NOMO-1 treated with DMSO at 0.1 percent for 48 hours (cell line): ENCODE measurements at regions not wholly inside any gene's neighbourhood (a gene's known extent, or its start where the extent isn't known, plus 50 kb on each side); places are given as distances from the start of the nearest gene placed in this dataset.
"Not testable (repeated sequence)": the region's sequence is repeated elsewhere in the genome, so short reads cannot be mapped to it uniquely, and the experiment has no call there.

ENCODE experiments used
- DNase-seq: peaks from one replicate; lab custom pipeline; 2025; ENCODE audit not compliant: unreplicated experiment; lab: John Stamatoyannopoulos, UW

DNA sequence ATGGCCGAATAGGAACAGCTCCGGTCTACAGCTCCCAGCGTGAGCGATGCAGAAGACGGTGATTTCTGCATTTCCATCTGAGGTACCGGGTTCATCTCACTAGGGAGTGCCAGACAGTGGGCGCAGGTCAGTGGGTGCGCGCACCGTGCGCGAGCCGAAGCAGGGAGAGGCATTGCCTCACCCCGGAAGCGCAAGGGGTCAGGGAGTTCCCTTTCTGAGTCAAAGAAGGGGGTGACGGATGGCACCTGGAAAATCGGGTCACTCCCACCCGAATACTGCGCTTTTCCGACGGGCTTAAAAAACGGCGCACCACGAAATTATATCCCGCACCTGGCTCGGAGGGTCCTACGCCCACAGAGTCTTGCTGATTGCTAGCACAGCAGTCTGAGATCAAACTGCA, 572.8 kb upstream of the AGA start:
- not testable (repeated sequence) for DNase-seq

DNA sequence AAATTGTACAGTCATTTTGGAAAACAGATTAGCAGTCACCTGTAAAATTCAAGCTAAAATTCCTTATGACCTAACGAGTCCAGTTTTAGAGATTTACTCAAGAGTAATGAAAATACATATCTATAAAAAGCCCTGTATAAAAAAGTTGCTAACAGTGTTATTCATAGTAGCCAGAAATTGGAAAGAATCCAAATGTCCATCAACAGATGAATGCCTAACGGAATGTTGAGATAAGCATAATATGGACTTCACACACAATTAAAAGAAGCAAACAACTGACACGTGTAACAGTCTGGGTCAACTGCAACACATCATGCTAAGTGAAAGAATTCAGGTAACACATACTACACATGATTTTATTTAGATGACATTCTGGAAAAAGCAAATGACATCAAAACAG, 584.8 kb upstream of the AGA start:
- DNase-seq, result no peak

DNA sequence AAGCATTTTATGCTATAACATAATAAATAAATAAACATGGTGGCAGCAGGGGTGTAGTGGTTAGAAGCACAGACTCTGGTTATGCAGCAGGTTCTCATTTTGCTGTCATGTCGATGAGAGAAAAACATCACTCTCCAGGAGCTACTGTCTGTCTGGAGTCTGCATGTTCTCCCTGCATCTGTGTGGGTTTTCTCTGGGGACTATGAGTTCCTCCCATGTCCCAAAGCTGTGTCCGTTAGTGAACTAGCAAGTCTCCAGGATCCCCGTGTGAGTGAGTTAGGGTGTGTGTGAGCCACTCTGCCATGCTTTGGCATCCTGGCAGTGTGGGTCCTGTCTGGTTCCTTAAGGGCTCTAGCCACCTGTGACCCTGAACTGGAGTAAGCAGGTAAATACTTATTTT, 585.6 kb upstream of the AGA start:
- DNase-seq, result no peak

DNA sequence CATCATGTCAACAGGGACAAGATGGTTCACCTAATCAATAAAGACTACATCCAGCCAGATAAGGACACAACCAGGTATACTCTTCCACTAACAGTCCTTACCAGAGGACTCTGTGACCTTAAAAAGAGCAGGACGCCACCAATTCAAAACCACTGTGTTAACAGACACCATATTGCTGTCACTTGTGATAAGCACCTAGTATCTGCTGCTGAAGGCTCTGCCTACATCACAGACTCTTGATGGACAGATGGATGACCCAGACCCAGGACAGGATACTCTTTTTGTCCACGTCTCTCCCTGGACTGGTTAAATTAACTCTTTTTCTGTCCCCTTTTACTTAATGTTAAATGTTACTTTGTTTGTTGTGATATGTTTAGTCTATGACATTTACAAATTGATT, 586.2 kb upstream of the AGA start:
- no peak for DNase-seq

- DNase-seq, result no peak
Measured at GRCh38 chr4:178037459-178038214, 595.4 kb upstream of the AGA start.

DNA sequence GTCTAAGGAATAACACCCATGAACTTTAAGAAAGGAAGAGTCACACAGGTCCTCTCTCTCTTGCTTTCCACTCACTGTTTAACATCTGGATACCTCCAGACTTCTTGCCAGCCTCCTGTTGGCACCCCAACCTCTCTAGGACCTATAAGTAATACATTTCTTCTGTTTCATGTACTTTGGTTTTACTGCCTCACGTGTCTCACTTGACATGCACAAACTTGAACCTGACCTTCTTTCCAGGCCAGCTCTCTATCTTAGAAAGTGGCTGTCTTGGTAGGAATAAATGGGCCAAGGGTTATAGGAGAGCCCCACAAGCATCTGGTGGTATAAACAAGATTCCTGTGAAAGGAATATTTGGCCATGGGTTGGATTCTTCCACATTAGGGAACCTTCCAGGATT, 614.8 kb upstream of the AGA start:
- no peak for DNase-seq

- no peak for DNase-seq
Measured at GRCh38 chr4:178063568-178063967, 621.3 kb upstream of the AGA start.

DNA sequence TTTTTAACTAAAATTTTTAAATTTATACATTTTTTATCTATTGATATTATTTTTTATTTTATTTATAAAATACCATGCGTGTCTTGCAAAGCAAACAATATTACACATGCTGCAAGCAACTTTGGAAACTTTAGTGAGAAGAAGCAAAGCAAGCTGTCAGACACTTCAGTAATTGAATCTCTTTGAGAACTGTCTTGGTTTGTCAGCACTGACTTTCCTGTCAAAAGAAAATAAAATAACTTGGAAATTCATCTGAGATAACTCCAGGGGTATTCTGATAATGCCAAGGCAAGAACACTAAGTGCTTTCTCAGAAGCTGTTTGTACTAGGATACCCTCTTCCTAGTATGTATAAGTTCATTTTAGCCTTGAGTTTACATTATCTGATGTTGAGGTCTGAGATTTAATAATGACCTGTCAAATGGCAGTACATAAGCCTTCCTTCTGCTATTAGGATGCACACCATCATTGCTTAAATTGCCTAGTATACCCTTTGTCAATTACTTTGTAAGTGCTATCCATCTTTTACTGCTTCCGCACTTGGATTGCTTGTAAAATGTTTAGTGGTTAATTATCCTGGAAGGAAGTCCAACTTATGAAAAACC, 624.2 kb upstream of the AGA start:
- DNase-seq, result no peak

GRCh38 chr4:178068136-178068535, 625.9 kb upstream of the AGA start:
- DNase-seq, result no peak

DNA sequence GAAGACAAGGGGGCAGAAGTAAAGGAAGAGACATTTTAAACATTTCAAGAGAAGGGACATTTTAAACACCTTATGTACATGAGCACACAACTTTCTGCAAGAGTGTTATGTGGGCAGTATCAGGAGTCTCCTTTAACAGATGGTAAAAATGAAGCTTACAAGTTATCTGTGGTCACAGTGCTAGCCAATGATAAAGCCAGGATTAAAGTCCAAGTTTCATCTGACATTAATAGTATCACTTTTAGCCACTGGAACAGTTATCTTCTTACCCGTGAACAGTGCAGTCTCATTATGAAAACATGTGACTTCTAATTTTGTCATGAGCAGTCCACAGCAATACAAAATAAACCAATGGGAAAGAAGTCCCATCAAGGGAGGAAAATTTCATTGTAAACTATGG, 627.9 kb upstream of the AGA start:
- no peak for DNase-seq

GRCh38 chr4:178080312-178080711, 638.1 kb upstream of the AGA start:
- no peak for DNase-seq

GRCh38 chr4:178081176-178081575, 638.9 kb upstream of the AGA start:
- no peak for DNase-seq

- no peak for DNase-seq
Measured at GRCh38 chr4:178081896-178082295, 639.7 kb upstream of the AGA start.

- no peak for DNase-seq
Measured at GRCh38 chr4:178082906-178083305, 640.7 kb upstream of the AGA start.

DNA sequence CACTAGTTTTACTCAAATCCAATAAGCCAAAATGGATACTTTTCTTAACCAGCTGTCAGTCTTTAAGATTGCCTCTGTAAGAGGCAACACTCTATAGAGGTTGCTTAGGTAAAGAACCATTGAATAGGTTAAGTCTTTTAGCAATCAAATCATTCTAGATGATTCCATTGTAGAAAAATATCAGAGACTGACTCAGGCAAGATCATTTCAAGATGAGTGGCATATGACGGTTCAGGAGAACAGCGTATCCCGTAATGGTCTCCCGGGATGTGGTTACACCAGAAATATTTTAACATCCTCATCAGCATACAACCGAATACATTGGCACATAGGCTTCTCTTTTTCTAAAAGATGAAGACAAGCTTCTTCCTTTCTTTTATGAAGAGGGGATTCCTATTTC, 641.7 kb upstream of the AGA start:
- DNase-seq, result no peak

DNA sequence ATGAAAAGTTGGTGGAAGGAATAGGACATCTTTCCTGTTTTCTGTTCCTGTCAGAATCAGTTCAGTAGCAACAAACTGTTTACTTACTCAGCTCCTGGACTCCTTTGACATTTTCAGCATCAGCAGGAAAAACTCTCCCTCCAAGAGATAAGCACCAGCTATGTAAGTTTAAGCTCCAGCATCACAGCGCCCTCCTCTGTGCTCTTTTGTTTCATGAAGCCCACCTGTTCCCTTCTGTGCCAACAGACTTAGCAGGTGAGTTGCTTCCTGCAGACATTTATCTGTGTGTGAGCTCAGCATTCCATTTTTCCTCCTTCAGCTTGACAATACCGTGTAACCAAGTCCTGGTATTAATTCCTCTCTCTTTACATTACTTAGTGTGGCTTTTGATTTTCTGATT, 644.1 kb upstream of the AGA start:
- DNase-seq, result no peak

DNA sequence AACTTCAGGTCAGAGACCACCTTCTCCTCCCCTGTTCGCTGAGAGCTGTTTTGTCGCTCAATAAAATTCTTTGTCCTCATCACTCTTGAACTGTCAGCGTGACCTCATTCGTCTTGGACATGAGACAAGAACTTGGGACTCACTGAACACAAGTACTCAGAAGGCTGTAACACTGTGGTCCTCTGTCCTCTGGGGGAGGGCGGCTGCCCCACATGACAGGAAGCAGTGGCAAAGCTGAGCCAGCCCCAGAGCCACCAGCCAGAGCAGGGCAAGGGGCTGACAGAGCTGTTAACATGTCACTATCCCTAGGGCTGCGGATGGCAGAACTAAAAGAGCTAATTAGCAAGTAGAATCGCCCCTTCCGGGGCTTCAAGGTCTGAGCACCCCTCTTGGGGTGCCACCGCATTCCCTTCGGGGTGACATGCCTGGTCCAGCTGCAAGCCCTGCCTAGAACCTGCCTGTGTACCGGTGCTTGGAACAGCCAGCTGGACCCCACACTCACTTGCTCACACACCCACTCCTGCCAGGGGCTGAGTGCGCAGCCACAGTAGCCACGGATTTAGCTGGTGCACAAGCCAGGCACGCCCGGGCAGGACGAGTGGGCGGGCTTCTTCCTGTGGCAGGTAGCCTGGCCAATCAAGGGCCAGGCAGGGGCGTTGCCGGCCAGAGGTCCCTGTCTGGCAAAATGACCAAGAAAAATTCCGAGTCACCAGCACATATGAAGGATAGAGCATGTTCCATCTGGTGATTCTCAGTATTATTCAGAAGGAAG, 648.6 kb upstream of the AGA start:
- DNase-seq, result no peak

DNA sequence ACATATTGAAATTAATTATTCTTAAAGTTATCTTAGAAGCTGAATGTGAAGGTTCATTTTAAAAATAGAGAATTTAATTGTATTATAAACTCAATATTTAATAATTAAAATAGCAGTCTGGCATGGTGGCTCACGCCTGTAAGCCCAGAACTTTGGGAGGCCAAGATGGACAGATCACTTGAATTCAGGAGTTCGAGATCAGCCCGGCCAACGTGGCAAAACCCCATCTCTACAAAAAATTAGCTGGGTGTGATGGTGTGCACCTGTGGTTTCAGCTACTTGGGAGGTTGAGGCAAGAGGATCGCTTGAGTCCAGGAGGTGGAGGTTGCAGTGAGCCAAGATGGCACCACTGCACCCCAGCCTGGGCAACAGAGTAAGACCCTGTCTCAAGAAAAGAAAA, 659.9 kb upstream of the AGA start:
- DNase-seq, result no peak

DNA sequence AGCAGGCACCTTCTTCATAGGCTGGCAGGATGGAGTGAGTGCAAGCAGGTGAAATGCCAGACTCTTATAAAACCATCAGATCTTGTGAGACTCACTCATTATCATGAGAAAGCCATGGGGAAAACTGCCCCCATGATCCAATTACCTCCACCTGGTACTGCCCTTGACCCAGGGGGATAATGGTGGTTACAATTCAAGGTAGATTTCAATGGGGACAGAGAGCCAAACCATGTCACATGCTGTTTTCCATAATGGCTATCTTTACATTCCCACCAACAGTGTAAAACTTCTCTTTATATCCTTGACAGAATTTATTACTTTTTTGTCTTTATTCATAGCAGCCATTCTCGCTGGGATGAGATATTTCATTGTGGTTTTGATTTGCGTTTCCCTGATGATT, 663.0 kb upstream of the AGA start:
- no peak for DNase-seq

DNA sequence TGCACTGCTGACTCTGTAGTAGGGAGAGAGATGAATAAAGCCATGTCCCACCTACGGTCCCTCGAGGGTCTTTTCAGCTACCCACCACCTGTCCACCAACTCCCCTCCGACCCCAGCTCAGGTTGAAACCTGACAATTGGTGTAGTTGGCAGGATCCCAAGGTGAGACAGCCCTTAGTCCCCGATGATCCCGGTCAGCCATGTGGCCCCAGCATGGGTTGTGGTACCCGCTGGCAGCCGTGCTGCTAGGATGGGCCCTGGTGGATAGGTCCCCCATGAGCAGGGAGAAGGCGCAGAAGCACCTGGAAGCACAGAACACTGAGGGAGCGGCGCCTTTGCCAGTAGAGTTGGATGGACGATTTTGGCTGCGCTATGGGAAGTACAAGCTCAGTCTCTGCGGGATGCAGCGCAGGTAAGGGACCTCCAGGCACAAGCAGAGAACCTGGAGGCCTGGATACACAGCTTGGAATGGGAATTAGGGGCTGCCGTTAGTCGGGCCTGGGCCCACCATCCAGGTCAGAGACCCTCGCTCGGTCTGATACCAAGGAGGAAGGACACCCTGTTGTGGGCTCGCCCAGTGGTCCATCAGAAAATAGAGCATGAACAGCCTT, 694.6 kb upstream of the AGA start:
- no peak for DNase-seq

DNA sequence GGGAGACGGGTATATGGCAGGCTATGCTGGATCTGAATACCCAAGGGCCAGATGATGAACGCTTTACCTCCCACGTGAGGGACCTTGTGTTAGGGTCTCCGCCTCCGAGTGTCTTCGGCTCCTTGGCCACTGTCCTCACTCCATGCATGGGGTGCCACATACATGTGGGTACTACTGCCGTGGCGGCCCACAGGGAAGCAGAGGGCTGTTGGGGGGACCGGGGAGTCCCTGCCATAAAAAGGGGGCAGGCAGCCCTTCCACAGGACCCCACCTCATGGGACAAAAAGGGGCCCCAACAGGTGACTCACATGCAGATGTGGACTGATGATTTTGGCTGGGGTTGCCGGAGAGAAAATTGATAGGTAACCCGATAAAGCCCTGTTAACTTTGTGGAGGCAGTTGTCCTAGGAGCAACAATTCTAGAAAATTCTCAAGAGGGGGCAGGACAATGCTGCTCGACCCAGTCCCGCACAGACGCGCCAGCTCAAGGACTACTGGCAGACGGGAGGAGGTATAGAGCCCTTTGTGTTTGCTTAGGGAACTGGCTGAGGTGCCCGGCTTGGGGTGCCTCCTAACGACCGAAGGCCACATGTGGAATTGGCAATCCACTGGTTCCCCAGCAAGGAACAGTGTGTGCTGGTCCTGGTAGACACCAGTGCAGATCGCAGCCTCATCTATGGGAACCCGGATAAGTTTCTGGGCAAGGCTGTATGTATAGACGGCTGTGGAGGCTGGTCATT, 695.7 kb upstream of the AGA start:
- no peak for DNase-seq
